ENCODE measurements at regions not wholly inside any gene's neighbourhood (a gene's known extent, or its start where the extent isn't known, plus 50 kb on each side); places are given as distances from the start of the nearest gene placed in this dataset.

GRCh38 chr3:46138581-46138980, 69.5 kb downstream of the CCR1 start:
- no peak for TF ChIP-seq CTCF (IDR thresholded peaks at IDR 0.05)
- Histone ChIP-seq H3K27me3 (replicated peaks; ENCODE audit: insufficient read depth) (no peaks in the 10 kb centered on the region), H3K9me3 (no peaks in the 10 kb centered on the region), H3K4me1 (ENCODE audit: control insufficient read depth in 1 of 2, low read depth in 2 of 2) (no peaks in the 10 kb centered on the region), H3K4me3 (no peak overlapping the region), H3K27ac (no peak overlapping the region), H3K36me3 (no peaks in the 10 kb centered on the region)
- ATAC-seq (ENCODE audit: insufficient number of reproducible peaks, low FRiP score, low read depth) (no peak), DNase-seq (ENCODE audit: low spot score) (no peak)

DNA sequence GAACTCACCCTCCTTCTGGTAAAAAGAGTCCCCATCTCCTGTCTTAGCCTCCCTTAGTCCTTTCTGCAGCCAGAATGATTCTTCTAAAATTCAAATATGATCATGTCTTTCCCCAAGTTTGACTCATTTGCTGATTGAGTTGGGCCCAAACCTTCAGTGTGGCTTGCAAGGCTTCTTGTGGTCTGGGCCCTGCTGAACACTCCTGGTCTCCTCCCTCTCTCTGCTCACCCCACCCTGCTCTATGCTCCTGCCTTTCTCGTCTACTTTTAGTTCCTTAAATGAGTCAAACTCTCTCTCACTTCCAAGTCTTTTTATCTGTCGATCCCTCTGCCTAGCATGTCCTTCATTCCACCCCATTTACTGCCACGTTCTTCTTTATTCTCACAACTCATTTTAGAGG, 72.6 kb downstream of the CCR1 start:
- Histone ChIP-seq H3K4me3 (no peak overlapping the region), H3K9me3 (no peaks in the 10 kb centered on the region), H3K36me3 (no peaks in the 10 kb centered on the region), H3K27ac (no peak overlapping the region), H3K4me1 (ENCODE audit: control insufficient read depth in 1 of 2, low read depth in 2 of 2) (no peaks in the 10 kb centered on the region), H3K27me3 (replicated peaks; ENCODE audit: insufficient read depth) (no peaks in the 10 kb centered on the region)
- ATAC-seq (ENCODE audit: insufficient number of reproducible peaks, low FRiP score, low read depth) (no peak), DNase-seq (ENCODE audit: low spot score) (no peak)
- no peak for TF ChIP-seq CTCF (IDR thresholded peaks at IDR 0.05)

DNA sequence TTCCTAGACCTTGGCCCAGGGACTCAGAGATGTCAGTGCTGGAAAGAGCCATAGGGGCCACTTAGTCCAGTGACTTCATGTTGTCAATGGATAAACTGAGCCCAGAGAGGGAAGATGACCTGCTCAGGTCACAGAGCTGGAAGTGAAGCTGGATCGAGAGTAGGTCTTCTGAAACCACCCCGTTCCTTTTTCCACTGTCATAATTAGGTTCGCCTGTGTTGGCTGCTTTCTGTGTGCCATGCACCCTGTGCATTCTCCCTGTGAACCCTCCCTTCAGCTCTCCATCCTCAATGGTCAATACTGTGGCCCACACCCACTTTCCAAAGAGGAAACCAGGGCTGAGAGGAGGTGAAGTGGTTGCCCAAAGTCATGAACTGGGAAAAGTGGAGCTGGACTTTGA, 74.8 kb downstream of the CCR1 start:
- Histone ChIP-seq H3K27me3 (replicated peaks; ENCODE audit: insufficient read depth) (no peaks in the 10 kb centered on the region), H3K27ac (no peak overlapping the region), H3K4me1 (ENCODE audit: control insufficient read depth in 1 of 2, low read depth in 2 of 2) (no peaks in the 10 kb centered on the region), H3K4me3 (no peak overlapping the region), H3K36me3 (no peaks in the 10 kb centered on the region), H3K9me3 (no peaks in the 10 kb centered on the region)
- no peak for ATAC-seq (ENCODE audit: insufficient number of reproducible peaks, low FRiP score, low read depth)
- no peak for DNase-seq (ENCODE audit: low spot score)
- no peak for TF ChIP-seq CTCF (IDR thresholded peaks at IDR 0.05)

DNA sequence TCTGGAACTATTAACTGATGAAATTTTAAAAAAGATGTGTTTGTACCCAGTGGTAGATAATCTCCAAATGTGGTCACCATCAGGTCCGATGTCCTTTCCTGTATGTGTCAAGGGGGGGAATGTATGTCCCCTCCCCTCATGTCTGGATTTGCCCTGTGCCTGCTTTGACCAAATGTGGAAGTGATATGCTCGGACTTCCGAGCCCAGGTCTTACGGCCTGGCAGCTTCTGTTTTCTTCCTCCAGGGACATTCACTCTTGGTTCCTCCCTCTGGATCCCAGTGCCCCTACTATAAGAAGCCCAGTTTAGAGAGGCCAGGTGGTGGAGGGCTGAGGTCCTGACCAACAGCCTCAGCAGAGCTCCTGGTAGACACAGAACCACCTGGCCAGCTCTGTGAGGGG, 75.5 kb downstream of the CCR1 start:
- ATAC-seq (ENCODE audit: insufficient number of reproducible peaks, low FRiP score, low read depth) (no peak), DNase-seq (ENCODE audit: low spot score) (no peak)
- Histone ChIP-seq H3K9me3 (no peaks in the 10 kb centered on the region), H3K27ac (no peak overlapping the region), H3K27me3 (replicated peaks; ENCODE audit: insufficient read depth) (no peaks in the 10 kb centered on the region), H3K4me1 (ENCODE audit: control insufficient read depth in 1 of 2, low read depth in 2 of 2) (no peaks in the 10 kb centered on the region), H3K4me3 (no peak overlapping the region), H3K36me3 (no peaks in the 10 kb centered on the region)
- no peak for TF ChIP-seq CTCF (IDR thresholded peaks at IDR 0.05)

DNA sequence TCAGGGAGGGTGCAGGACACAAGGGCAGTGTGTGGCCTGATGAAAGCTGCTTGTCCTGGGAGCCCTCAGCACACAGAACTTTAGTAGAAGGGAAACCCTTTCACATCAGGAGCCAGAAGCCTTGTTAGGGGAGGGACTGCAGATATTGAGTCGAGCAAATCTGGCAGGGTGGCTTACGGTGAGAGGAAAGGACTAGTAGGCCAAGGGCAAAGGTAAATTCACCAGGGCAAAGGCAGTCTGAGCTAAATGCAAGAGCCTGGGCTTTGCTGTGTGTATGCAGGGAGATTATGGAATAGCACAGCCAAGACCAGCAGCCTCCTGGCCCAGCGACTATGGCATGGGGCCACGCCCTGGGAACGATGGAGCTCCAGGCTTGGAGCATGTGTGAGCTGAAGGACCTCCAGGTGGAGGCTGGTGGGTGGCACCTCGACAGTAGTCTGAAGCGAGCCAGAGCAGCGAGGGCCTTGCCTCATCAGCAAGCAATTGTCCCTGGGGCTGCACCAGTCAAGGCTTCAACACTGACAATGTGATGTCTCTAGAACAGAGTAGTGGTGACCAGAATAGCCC, 76.1 kb downstream of the CCR1 start:
- no peaks in the 10 kb centered on the region for H3K27me3 ChIP-seq (replicated peaks; ENCODE audit: insufficient read depth)
- no peak for ATAC-seq (ENCODE audit: insufficient number of reproducible peaks, low FRiP score, low read depth)
- H3K4me3 ChIP-seq = no peak overlapping the region
- no peaks in the 10 kb centered on the region for H3K4me1 ChIP-seq (ENCODE audit: control insufficient read depth in 1 of 2, low read depth in 2 of 2)
- no peaks in the 10 kb centered on the region for H3K9me3 ChIP-seq
- H3K36me3 ChIP-seq = no peaks in the 10 kb centered on the region
- TF ChIP-seq CTCF (IDR thresholded peaks at IDR 0.05) = no peak
- no peak overlapping the region for H3K27ac ChIP-seq
- DNase-seq (ENCODE audit: low spot score) = no peak
